ENCODE measurements at regions not wholly inside any gene's neighbourhood (a gene's known extent, or its start where the extent isn't known, plus 50 kb on each side); places are given as distances from the start of the nearest gene placed in this dataset.
"Not testable (repeated sequence)": the region's sequence is repeated elsewhere in the genome, so short reads cannot be mapped to it uniquely, and the experiment has no call there.

DNA sequence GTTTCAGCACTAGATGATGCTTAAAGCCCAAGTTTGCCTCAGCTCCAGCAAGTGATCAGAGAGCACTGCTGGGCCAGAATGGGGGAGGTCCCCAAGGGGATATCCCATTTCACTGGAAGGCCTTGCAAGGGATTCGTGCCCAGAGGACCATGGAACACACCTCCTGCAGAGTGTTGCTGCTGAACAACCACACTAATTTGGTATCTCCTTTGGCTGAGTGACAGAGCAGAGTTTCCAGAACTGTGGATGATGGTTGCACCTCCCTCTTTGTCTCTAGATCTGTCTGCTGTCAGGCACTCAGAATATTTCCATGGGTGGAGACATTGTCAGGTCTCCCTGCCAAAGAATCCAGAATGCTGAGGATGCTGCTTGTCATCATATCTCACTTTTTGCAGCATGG, 484.8 kb upstream of the NETO1 start:
- H3K9me3 ChIP-seq: no peaks in the 10 kb centered on the region
- H3K27ac ChIP-seq: no peak overlapping the region
- no peak for DNase-seq
- intact Hi-C loops (cut with DNase I): no loop called here
- no peaks in the 10 kb centered on the region for H3K36me3 ChIP-seq
- H3K4me3 ChIP-seq: no peak overlapping the region
- no peaks in the 10 kb centered on the region for H3K4me1 ChIP-seq (ENCODE audit: insufficient read depth)
- WGBS, 3 donors: 6 to 21% (median 9%) methylated on average over 1 of the region's 1 CpG
- no peaks in the 10 kb centered on the region for H3K27me3 ChIP-seq
- TF ChIP-seq EP300 (IDR thresholded peaks at IDR 0.05) (no peak), POLR2A (IDR thresholded peaks at IDR 0.05) (no peak)
- TF ChIP-seq, protein P1, sequence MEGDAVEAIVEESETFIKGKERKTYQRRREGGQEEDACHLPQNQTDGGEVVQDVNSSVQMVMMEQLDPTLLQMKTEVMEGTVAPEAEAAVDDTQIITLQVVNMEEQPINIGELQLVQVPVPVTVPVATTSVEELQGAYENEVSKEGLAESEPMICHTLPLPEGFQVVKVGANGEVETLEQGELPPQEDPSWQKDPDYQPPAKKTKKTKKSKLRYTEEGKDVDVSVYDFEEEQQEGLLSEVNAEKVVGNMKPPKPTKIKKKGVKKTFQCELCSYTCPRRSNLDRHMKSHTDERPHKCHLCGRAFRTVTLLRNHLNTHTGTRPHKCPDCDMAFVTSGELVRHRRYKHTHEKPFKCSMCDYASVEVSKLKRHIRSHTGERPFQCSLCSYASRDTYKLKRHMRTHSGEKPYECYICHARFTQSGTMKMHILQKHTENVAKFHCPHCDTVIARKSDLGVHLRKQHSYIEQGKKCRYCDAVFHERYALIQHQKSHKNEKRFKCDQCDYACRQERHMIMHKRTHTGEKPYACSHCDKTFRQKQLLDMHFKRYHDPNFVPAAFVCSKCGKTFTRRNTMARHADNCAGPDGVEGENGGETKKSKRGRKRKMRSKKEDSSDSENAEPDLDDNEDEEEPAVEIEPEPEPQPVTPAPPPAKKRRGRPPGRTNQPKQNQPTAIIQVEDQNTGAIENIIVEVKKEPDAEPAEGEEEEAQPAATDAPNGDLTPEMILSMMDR (IDR thresholded peaks at IDR 0.05): no peak

- no peak for DNase-seq
- TF ChIP-seq, protein P1 (IDR thresholded peaks at IDR 0.05): no peak
- TF ChIP-seq POLR2A (IDR thresholded peaks at IDR 0.05) (no peak), EP300 (IDR thresholded peaks at IDR 0.05) (no peak)
- intact Hi-C loops (cut with DNase I): no loop called here
- H3K36me3 ChIP-seq: no peaks in the 10 kb centered on the region
- no peaks in the 10 kb centered on the region for H3K27me3 ChIP-seq
- H3K4me1 ChIP-seq (ENCODE audit: insufficient read depth): no peaks in the 10 kb centered on the region
- H3K27ac ChIP-seq: no peak overlapping the region
- H3K4me3 ChIP-seq: no peak overlapping the region
- no peaks in the 10 kb centered on the region for H3K9me3 ChIP-seq
- 74 to 82% (median 78%) methylated on average over 8 of the region's 8 CpGs for WGBS, 3 donors
Observed at GRCh38 chr18:73340135-73340977, 472.6 kb upstream of the NETO1 start.

- DNase-seq: no peak
- TF ChIP-seq, protein P1 (IDR thresholded peaks at IDR 0.05): no peak
- no peak for TF ChIP-seq POLR2A (IDR thresholded peaks at IDR 0.05)
- TF ChIP-seq EP300 (IDR thresholded peaks at IDR 0.05): no peak
- 70 to 82% (median 75%) methylated on average over 4 of the region's 4 CpGs for WGBS, 3 donors
- H3K9me3 ChIP-seq: no peaks in the 10 kb centered on the region
- H3K27ac ChIP-seq: no peak overlapping the region
- intact Hi-C loops (cut with DNase I): no loop called here
- no peak overlapping the region for H3K4me3 ChIP-seq
- no peaks in the 10 kb centered on the region for H3K36me3 ChIP-seq
- no peaks in the 10 kb centered on the region for H3K27me3 ChIP-seq
- H3K4me1 ChIP-seq (ENCODE audit: insufficient read depth): no peaks in the 10 kb centered on the region
Observed at GRCh38 chr18:73331212-73331772, 463.5 kb upstream of the NETO1 start.

DNA sequence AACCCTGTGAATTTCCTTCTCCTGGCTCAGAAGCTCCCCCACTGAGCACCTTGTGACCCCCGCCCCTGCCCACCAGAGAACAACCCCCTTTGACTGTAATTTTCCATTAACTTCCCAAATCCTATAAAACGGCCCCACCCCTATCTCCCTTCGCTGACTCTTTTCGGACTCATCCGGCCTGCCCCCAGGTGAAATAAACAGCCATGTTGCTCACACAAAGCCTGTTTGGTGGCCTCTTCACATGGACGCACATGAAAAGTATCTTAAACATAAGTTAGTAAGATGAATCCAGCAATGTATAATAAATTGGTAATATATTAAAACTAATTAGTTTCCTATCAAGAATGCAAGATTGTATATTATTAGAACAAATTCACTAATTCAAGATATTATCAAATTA, 462.3 kb upstream of the NETO1 start:
- H3K9me3 ChIP-seq; H3K36me3 ChIP-seq; H3K4me3 ChIP-seq; DNase-seq; H3K27ac ChIP-seq; H3K27me3 ChIP-seq; intact Hi-C loops (cut with DNase I); H3K4me1 ChIP-seq (ENCODE audit: insufficient read depth): not testable (repeated sequence)
- 83 to 89% (median 84%) methylated on average over 6 of the region's 6 CpGs for WGBS, 3 donors

DNA sequence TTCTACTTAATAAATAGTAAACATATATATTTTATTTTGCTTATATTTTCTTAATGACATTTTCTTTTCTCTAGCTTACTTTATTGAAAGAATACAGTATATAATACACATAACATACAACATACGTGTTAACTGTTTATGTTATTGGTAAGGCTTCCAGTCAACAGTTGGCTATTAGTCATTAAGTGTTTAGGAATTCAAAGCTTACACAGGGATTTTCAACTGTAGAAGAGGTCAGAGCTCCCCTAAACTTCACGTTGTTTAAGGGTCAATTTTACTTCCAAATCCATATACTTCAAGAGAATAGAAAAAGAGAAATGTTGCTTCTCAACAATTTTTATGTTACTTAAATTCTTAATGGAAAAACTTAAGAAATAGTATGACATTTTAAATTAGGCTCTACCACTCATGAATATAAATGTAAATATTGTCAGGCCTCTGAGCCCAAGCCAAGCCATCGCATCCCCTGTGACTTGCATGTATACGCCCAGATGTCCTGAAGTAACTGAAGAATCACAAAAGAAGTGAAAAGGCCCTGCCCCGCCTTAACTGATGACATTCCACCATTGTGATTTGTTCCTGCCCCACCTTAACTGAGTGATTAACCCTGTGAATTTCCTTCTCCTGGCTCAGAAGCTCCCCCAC, 456.5 kb upstream of the NETO1 start:
- H3K4me3 ChIP-seq; H3K9me3 ChIP-seq; H3K36me3 ChIP-seq; DNase-seq; H3K27me3 ChIP-seq; intact Hi-C loops (cut with DNase I); H3K4me1 ChIP-seq (ENCODE audit: insufficient read depth); H3K27ac ChIP-seq: not testable (repeated sequence)
- 85 to 89% (median 86%) methylated on average over 4 to 5 of the region's 5 CpGs for whole genome bisulfite sequencing, 3 donors
